CD1c-positive myeloid dendritic cell (primary cell): ENCODE measurements at regions not wholly inside any gene's neighbourhood (a gene's known extent, or its start where the extent isn't known, plus 50 kb on each side); places are given as distances from the start of the nearest gene placed in this dataset.

Experiments used
- DNase-seq: peaks from one replicate; pipeline ENCODE4 v3.0.0-alpha.2; 2016; ENCODE audit errors: extremely low spot score

DNA sequence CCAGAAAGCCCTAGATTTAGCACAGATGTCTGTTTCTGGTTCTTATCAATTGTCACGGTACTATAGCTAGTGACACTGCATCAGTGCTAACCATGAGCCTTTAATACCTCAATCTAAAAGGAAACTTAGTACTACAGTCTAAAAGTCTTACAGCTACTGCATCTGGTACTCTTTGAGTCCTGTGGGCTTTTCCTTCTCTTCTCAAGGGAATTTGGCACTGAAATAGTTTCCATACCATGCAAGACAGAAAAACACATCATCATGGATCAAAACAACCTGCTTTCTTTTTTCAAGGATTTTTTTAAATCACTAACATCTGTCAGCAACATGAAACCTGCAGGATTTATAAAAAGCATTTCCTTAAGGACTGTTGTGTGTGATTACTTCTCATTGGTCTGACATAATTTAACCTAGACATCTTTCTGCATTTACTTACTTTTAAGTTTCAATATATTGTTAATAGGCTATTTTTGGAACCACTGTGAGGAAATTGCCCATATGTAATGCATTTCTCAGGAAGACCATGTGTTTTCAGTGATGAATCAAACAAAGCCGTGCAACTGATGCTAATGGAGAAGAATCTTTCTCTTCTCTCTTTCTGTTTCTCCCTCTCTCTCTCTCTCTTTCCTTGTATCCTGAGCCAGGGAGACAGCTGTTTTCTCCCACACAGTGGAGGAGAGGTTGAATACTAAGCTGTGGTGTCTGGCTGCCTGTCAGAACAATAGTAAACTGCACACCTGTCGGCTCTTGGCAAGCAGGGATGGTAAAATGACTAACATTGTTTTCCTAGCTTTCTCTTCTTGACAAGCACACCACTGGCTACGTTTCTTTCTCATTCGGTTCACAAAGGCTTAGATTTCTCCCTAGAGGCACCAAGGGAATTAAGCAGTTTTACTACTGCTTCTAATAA is 273.4 kb downstream of the CSNK1G3 start:
- DNase-seq, result no peak

DNA sequence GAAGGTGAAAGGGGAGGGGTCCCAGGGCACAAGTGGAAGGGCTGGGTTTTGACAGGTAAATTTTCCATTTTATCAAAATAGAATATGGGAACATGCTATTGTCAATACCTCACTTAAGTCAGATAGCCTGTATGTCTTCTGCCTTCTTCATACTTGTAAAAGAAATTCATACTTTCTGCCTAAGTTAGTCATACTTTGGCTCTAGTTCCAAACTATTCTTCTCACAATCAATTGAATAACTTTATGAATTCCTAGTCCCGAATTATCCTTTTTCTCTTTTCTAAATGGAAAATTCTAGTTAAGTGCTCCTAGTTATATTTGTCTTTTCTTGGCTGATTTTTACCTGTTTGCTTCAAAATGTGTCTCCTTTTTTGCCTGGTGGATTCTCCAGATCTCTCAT is 271.4 kb downstream of the CSNK1G3 start:
- no peak for DNase-seq

DNA sequence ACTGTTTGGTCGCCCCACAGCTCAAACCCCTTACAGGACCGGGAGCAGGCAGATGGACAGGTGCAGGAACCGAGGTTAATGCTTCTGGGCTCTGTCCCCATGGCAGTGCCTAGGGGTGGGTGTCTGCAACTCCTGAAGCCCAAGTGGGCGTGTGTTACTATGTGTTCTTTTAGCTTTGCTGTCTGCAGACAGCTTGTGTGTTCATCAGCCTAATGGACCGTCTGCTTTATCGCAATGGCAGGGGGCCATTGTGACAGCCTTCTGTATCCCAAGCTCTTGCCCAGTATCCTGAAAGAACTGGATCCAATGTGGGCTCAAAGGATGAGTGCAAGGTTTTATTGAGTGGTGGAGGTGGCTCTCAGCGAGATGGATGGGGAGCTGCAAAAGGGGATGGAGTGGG is 266.7 kb downstream of the CSNK1G3 start:
- DNase-seq, result no peak

DNA sequence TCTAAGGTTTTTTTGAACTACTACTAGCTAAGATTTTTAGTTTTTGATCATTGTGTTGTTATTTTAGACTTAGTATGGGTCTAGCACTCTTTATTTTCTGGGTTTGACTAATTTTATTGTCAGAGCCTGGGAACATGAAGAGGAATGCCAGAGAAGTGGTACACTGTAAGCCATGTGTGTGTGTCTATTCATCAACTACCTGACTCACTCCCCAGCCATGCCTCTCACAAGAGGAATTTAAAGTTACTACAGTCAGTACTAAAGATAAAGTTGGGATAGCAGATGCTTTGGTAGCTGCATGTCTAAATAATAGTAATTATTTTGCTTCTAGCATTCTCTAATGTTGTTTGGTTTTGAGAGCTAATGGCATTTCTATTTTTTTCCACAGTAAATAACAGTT is 264.8 kb downstream of the CSNK1G3 start:
- no peak for DNase-seq

DNA sequence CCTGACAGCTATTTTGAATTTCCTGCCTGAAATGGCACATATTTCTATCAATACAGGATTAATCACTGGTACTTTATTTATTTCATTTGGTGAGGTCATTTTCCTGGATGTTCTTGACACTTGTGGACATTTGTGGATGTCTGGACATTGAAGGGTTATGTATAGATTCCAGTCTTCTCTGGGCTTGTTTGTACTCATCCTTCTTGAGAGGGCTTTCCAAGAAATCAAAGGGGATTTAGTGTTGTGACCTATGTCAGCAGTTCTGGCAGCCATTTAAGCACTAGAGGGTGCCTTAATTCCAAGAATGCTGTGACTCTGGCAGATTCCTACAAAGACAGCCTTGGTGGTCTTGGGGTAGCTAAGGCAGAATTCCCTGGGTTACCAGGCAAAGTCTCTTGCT is 259.7 kb downstream of the CSNK1G3 start:
- no peak for DNase-seq

DNA sequence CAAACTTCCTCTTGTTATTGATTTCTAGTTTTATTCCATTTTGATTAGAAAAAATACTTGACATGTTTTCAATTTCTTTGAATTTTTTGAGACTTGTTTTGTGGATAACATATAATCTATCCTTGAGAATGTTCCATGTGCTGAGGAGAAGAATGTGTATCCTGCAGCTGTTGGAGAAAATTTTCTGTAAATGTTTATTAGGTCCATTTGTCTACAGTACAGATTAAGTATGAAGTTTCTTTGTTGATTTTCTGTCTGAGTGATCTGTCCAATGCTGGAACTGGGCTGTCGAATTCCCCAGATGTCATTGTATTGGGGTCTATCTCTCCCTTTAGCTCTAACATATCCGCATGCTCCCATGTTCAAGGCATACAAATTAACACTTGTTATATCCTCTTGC is 251.2 kb downstream of the CSNK1G3 start:
- DNase-seq, result no peak

DNA sequence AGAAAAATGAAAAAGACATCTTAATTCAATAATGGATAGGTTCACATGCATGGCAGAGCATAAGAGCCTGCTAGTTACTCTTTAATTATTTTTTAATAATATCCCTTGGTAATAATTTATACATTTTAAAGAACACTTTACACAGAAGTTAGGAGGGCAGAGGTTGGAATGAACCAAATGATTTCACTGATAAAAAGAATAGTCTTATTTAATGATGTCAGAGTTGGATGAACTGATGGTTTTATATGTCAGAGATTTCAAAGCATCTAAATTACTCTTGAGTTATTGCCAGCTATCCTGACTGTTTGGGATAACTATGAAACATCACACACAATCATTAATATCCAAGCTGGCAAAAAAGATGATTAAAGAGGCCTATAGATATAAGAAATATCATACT is 244.8 kb downstream of the CSNK1G3 start:
- no peak for DNase-seq

DNA sequence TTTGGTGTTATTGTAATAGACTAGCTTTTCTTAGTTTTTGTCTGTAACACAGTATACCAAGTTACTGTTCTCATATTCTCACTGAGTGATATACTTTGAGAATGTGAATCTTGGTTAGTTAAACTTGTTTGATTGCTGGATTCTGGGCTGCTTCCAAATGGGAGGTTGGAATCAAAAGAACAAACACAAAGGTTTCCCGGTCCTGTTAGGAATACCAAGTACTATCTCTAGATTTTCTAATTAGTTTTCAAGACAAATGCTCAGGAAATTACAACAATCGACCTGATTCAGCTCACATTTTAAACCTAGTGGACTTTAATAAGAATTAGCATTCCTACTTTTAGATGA is 244.3 kb downstream of the CSNK1G3 start:
- DNase-seq, result no peak

DNA sequence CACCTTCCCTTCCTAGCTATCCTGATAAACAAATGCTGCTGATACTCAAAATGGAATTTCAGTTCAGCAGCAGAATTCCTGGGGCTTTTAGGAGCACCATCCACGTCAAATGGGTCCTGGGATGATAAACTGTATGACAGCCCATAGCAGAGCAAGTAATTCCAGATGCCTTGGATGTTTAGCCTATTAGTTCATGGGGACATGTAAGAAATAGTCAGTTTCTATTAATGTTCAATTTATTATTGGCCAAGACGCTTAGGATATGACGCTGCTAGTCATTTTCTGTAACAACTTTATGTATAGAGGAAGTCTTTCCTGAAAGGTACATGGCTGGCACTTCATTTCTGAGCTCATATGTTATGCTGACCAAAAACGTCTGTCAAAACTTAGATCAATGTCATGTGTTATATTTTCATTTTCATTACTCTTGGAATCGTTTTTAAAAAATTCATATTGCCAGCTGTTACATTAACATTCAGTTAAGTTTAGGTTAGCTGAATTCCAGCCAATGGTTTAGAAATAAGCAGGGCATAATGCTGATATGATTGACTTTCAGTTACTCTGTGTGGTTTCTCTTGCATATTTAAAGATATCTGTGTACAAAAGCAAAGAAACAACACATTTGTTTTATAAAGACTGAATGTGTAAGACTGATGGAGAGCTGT is 243.8 kb downstream of the CSNK1G3 start:
- DNase-seq, result no peak

DNA sequence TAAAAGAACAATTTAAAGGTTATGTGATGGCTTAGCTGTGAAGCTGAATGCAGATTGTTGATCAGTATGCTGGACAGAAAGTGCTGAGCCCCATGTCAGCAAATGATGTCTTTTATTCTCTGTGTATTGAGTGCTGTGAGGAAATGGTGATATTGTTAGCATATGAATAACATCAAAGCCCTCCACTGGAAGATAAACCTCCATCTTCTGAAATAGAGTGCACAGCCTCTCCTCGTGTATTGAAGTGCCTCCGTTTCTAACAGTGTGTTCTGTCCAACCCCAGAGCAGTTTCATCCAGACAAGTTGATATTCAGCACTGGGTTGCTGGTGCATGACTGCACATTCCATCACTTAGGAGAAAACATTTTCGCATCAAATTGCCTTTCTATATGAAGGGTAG is 242.9 kb downstream of the CSNK1G3 start:
- no peak for DNase-seq

DNA sequence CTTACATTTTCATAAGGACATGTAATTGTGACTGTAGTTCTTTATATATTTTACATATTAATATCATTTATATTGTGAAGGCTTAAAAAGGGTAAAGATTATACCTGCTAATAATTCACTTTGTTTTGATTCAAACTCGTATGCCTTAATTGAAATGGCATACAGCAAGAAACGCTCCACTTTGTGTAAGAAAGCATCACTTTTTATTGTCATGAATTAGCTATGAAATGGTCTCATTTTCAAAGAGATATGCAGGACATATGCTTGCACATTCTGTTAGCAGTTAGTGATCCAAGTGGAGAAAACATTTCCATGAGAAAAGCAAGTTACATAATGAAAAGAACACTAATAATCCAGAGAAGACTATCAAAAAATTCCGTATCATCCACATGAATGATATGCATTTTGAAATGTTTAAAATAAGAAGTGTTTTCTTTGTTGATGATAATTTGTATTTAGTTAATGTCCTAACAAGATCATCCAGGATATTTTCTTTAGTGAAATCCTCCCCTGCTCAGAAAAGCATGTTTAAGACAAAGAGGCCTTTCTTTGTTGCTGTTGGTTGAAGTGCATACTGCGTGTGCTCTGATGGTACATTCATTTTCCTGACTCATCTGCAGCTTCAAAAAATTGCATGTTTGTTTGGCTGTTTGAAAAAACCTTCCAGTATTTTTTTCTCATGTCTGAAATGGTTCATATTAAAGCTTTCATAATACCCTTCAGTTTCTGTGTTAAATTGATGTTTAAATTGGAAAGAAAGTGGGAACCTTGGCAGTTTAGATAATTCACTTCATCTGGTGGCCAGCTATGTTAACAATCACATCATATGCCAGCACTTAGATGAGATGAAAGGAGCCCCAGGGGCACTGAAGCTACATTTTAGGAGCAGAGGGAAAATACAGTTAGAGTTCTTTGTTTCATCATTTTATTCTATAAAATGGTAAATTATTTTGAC is 242.2 kb downstream of the CSNK1G3 start:
- no peak for DNase-seq

DNA sequence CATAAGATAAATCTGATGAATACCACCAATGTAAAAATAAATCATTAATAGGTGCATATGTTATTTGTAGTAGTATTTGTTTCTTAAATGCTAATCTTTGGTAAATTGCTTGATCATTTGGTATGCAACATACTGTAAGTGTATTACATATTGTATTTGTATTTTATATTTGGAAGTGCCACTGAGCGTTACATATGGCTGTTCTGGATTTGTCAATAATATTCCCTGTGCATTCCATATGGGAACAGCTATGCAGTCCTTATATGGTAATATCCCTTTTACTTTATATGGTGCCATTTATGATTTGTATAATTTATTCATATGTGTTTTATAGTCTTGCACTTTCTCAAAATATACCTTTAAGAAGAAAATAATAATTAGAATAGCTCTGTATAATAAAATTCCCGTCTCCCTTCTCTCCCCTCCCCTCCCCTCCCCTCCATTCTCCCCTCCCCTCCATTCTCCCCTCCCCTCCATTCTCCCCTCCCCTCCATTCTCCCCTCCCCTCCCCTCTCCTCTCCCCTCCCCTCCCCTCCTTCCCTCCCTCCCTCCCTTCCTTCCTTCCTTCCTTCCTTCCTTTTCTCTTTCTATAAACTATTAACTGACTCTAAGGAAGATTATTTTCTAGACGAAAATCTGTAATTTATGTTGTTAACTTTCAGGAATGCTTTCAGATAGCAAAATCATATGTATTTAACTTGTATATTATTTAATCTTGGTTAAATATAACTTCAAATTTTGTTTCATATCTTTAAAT is 241.4 kb downstream of the CSNK1G3 start:
- no peak for DNase-seq

DNA sequence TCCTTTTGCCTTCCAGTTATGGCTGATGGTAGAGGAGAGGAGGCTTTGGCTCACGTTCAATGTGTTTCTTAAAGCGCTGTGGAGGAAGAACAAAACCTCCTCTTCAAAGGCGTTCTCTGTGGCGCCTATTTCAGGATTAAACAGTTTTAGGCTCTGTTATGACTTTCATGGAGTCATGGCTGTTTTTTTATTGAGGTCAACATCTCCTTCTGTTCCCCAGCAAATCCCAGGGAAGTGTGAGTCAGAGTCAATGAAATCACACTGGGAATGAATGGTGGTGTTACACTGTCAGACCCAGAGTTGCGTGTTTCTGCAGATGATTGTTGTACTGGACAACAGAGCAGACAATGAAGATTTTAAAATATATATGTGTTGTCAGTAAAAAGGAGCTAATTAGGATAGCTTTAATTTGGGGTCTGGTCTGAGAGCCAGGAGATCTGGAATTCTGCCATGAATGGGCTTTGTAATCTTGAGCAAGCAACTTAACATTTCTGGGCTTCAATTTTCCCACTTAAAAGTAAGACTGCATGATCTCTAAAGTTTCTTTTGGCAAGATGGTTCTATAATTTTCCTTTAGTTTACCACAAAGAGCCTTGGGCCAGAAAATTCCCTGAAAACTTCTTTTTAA is 240.7 kb downstream of the CSNK1G3 start:
- DNase-seq, result no peak

DNA sequence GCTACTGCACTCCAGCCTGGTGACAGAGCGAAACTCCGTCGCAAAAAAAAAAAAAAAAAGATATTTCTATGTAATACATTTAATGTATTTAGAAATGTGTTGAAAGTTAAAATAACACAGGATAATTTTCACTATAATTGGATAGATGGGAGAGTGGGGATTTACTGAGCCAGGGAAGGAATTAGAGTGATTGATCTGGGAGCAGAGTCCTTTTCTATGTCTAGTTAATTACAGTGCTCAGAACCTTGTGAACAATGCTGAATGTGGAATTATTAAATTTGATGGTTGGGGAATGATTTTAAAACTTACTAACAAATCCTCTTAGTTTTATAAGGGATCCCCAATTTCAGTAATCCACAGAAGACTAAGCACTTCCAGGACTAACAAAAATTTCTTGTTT is 239.7 kb downstream of the CSNK1G3 start:
- DNase-seq, result no peak

DNA sequence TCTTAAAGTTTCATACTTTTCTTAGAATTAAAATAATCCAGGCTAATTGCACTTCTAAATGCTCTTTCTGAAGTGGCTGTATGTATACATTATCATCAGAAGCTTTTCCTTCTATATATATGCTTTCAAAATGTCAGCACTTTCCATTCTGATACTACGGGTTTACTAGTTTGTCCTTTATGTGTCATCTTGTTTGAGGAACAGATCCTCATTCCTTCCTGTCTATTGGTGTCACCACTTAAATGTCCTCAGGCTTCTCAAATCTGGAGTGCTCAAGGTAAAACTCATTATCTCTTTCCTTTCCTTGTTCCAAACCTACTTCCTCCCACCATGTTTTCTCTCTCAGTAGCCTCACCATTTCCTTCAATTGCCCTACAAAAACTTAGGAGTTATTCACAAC is 236.3 kb downstream of the CSNK1G3 start:
- DNase-seq, result no peak

DNA sequence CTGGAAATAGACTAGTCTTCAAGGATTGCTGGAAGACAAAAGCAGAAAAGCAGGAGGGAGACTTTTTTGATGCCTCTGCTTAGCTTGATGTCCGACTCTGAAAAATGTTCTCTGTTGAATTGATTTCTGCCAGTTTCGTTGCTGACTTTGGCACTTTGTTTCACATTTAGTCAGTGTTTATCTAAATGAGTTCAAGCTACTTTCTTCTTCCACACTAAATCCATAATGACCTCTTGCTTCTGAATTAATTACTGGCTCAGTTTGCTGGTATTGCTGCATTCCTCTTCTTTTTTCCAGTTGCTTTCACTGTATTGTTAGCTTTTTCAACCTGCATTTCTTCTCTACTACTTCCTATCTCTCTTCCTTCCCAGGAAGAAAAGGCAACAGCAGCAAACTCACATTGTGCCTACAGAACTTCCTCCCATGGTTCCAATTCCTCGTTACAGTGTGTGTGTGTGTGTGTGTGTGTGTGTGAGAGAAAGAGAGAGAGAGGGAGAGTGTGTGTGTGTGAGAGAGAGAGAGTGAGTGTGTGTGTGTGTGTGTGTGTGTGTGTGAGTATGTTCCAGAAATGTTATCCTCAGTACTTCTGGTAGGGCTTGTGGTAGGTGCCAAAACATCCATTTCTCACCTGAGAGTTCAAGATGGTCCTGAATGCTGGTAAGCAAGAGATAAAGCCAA is 234.8 kb downstream of the CSNK1G3 start:
- DNase-seq, result no peak

DNA sequence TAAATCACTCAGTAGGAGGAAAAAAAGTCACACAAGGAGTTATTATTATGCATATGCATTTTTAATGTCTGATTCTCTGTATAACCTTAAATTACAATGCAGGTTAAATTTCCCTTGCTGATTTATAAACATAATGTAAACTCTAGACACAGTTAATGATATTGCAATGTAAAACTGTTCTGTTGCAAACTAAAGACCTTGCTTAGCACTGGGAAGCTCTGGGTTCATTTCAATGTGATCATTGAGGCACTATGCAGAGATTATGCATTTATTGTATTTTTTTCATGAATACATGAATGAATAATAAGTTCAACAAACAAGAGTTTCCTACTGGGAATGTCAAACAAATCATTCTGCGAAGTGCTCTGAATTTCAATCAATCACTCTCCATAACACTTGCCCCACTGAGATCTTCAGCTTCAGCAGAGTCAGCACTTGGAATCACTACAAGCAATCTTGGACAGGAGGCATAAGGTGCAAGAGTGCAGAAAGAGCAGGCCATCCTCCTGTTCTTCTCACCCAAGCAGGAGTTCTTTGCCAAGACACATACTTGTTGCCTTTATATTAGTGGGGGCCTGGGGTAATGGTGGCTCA is 232.1 kb downstream of the CSNK1G3 start:
- no peak for DNase-seq

DNA sequence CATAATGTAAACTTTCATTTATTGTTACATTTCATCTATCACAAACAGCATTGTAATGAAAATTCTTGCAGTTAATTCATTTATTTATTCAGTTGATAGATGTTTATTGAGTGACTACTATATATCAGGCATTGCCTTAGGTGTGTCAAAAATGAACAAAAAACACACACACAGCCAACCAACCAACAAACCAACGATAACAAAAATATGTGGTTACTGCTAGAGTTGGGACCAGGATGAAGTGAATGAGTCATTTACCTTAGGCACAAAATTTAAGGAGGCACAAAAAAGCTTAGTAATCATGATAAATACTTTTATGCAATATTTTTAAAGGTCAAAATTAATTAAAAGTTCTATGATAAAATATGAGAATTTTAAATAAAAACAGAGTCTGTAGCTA is 223.4 kb downstream of the CSNK1G3 start:
- no peak for DNase-seq

DNA sequence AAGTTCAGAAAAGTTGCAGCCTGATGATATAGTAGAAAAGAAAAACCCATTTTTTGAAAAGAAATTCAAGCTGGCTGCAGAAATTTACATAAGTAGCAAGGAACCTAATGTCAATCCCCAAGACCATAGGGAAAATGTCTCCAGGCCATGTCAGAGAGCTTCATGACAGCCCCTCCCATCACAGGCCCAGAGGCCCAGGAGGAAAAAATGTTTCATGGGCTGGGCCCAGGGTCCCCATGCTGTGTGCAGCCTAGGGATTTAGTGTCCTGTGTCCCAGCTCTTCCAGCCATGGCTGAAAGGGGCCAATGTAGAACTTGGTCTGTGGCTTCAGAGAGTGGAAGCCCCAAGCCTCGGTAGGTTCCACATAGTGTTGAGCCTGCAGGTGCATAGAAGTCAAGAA is 220.3 kb downstream of the CSNK1G3 start:
- DNase-seq, result no peak

DNA sequence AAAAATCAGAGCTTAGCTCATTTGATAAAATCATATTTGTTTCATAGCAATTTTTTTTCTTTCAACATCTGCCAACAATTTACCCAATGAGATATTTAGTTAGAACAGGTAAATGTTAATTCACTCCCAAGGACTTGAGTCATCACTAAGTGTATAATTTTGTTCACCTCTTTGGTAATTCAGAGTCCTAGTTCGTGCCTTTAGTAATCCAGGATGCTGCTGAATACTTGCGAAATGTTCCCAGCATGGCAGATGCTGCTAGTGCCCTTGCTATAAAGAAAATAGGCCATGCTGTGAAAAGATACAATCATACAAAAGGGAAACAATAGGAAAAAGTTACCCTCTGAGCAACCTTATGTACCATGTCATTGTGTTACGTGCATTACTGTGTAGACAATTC is 210.5 kb downstream of the CSNK1G3 start:
- no peak for DNase-seq
